HEK293 (cell line): ENCODE measurements at regions not wholly inside any gene's neighbourhood (a gene's known extent, or its start where the extent isn't known, plus 50 kb on each side); places are given as distances from the start of the nearest gene placed in this dataset.

ENCODE experiments used
- CTCF ChIA-PET: fragments of 350-600 bp; formaldehyde crosslinking; extraction: SDS; loops from one replicate; lab custom pipeline; 2021; ENCODE audit warnings: antibody characterized with exemption; lab: Yijun Ruan, JAX
- POLR2A ChIA-PET: fragments of 300-600 bp; formaldehyde crosslinking; extraction: SDS; loops from one replicate; lab custom pipeline; 2020; ENCODE audit warnings: antibody characterized with exemption, inconsistent platforms; lab: Yijun Ruan, JAX
- H3K27ac ChIP-seq: fragments of 200-500 bp; sonication (Bioruptor generic); 2 replicates; pipeline ENCODE4 v1.5.1; 2014; ENCODE audit warnings: low read depth, low read length, control low read depth, inconsistent platforms; ENCODE audit errors: extremely low read depth
- H3K36me3 ChIP-seq, 2 experiments: fragments of 200-500 bp in 1 of 2; sonication (Bioruptor generic) in 1 of 2; 1 replicate in 1 of 2; 2 replicates in 1 of 2; pipeline ENCODE4 v1.5.1; 2014 to 2017; ENCODE audit warnings: inconsistent platforms in 2 of 2, low read length in 2 of 2; ENCODE audit not compliant: control insufficient read depth in 2 of 2, insufficient read depth in 1 of 2
- H3K4me1 ChIP-seq: fragments of 200-500 bp; sonication (Bioruptor generic); 2 replicates; pipeline ENCODE4 v1.5.1; 2014; ENCODE audit warnings: mild to moderate bottlenecking, low read length, inconsistent platforms; ENCODE audit not compliant: control insufficient read depth, insufficient read depth
- H3K4me3 ChIP-seq: 2 replicates; pipeline ENCODE4 v1.5.1; 2011; ENCODE audit warnings: low read depth, mild to moderate bottlenecking, control low read depth, low read length, moderate library complexity
- H3K9me3 ChIP-seq: fragments of 200-500 bp; sonication (Bioruptor generic); 2 replicates; pipeline ENCODE4 v1.5.1; 2014; ENCODE audit warnings: low read depth, low read length, inconsistent platforms; ENCODE audit not compliant: control insufficient read depth, insufficient read depth
- ATF2 ChIP-seq: fragments of 450-650 bp; formaldehyde crosslinking; IDR thresholded peaks from 2 replicates; pipeline ENCODE4 v1.5.1; 2016; ENCODE audit warnings: missing biosample characterization, missing genetic modification characterization, low read depth
- KLF1 ChIP-seq: fragments of 450-650 bp; formaldehyde crosslinking; IDR thresholded peaks from 2 replicates; pipeline ENCODE4 v1.5.1; 2016; ENCODE audit warnings: missing biosample characterization, missing genetic modification characterization
- KLF10 ChIP-seq: fragments of 450-650 bp; IDR thresholded peaks from 2 replicates; pipeline ENCODE4 v1.5.1; 2018; ENCODE audit warnings: missing biosample characterization, mild to moderate bottlenecking, missing genetic modification characterization
- PBX3 ChIP-seq: sonication (generic); formaldehyde crosslinking; IDR thresholded peaks from 2 replicates; pipeline ENCODE4 v1.8.1; 2022; ENCODE audit warnings: mild to moderate bottlenecking, moderate library complexity, missing genetic modification reagents
- SP2 ChIP-seq: fragments of 450-650 bp; formaldehyde crosslinking; IDR thresholded peaks from 2 replicates; pipeline ENCODE4 v1.5.1; 2016; ENCODE audit warnings: missing biosample characterization, missing genetic modification characterization
- SP7 ChIP-seq: fragments of 450-650 bp; formaldehyde crosslinking; IDR thresholded peaks from 2 replicates; pipeline ENCODE4 v1.5.1; 2016; ENCODE audit warnings: missing biosample characterization, missing genetic modification characterization
- TCF7L2 ChIP-seq: IDR thresholded peaks from 2 replicates; pipeline ENCODE4 v1.6.1; 2011; ENCODE audit warnings: low read depth, mild to moderate bottlenecking, inconsistent platforms, low read length, moderate library complexity, borderline replicate concordance
- YY1 ChIP-seq: fragments of 450-650 bp; formaldehyde crosslinking; IDR thresholded peaks from 2 replicates; pipeline ENCODE4 v1.5.1; 2018; ENCODE audit warnings: missing biosample characterization, missing genetic modification characterization
- ZBTB7A ChIP-seq: fragments of 450-650 bp; formaldehyde crosslinking; IDR thresholded peaks from 2 replicates; pipeline ENCODE4 v1.5.1; 2016; ENCODE audit warnings: low read depth, missing biosample characterization, missing genetic modification characterization
- ZIC2 ChIP-seq: fragments of 450-650 bp; formaldehyde crosslinking; IDR thresholded peaks from 2 replicates; pipeline ENCODE4 v1.5.1; 2016; ENCODE audit warnings: missing biosample characterization, missing genetic modification characterization
- ZNF138 ChIP-seq: fragments of 450-650 bp; formaldehyde crosslinking; IDR thresholded peaks from 2 replicates; pipeline ENCODE4 v1.5.1; 2016; ENCODE audit warnings: missing biosample characterization, missing genetic modification characterization, borderline replicate concordance
- ZNF155 ChIP-seq: fragments of 450-650 bp; formaldehyde crosslinking; IDR thresholded peaks from 2 replicates; pipeline ENCODE4 v1.5.1; 2016; ENCODE audit warnings: missing biosample characterization, missing genetic modification characterization
- ZNF18 ChIP-seq: fragments of 450-650 bp; formaldehyde crosslinking; IDR thresholded peaks from 2 replicates; pipeline ENCODE4 v1.5.1; 2016; ENCODE audit warnings: missing biosample characterization, missing genetic modification characterization
- ZNF2 ChIP-seq: fragments of 450-650 bp; formaldehyde crosslinking; IDR thresholded peaks from 2 replicates; pipeline ENCODE4 v1.5.1; 2016; ENCODE audit warnings: missing biosample characterization, missing genetic modification characterization
- ZNF274 ChIP-seq, 2 experiments: fragments of 200-500 bp in 1 of 2; fragments of 450-650 bp in 1 of 2; sonication (Bioruptor generic) in 1 of 2; formaldehyde crosslinking in 1 of 2; IDR thresholded peaks; 2 replicates each; pipeline versions ENCODE4 v1.5.1 to v1.6.1; 2014 to 2016; ENCODE audit warnings: borderline replicate concordance in 1 of 2, inconsistent platforms in 1 of 2, low read length in 1 of 2, missing biosample characterization in 1 of 2, missing genetic modification characterization in 1 of 2
- ZNF426 ChIP-seq: fragments of 450-650 bp; formaldehyde crosslinking; IDR thresholded peaks from 2 replicates; pipeline ENCODE4 v1.5.1; 2017; ENCODE audit warnings: missing biosample characterization, missing genetic modification characterization, mild to moderate bottlenecking, inconsistent platforms, moderate library complexity
- ZNF48 ChIP-seq: fragments of 450-650 bp; formaldehyde crosslinking; IDR thresholded peaks from 2 replicates; pipeline ENCODE4 v1.5.1; 2016; ENCODE audit warnings: missing biosample characterization, missing genetic modification characterization
- ZNF521 ChIP-seq: fragments of 450-650 bp; formaldehyde crosslinking; IDR thresholded peaks from 2 replicates; pipeline ENCODE4 v1.5.1; 2017; ENCODE audit warnings: missing biosample characterization, mild to moderate bottlenecking, missing genetic modification characterization
- ZNF530 ChIP-seq: fragments of 450-650 bp; formaldehyde crosslinking; IDR thresholded peaks from 2 replicates; pipeline ENCODE4 v1.5.1; 2016; ENCODE audit warnings: low read depth, missing biosample characterization, missing genetic modification characterization
- ZNF548 ChIP-seq: fragments of 450-650 bp; formaldehyde crosslinking; IDR thresholded peaks from 2 replicates; pipeline ENCODE4 v1.5.1; 2016; ENCODE audit warnings: missing biosample characterization, missing genetic modification characterization
- ZNF624 ChIP-seq: fragments of 450-650 bp; formaldehyde crosslinking; IDR thresholded peaks from 2 replicates; pipeline ENCODE4 v1.5.1; 2017; ENCODE audit warnings: missing biosample characterization, missing genetic modification characterization
- ZNF639 ChIP-seq: fragments of 450-650 bp; formaldehyde crosslinking; IDR thresholded peaks from 2 replicates; pipeline ENCODE4 v1.5.1; 2016; ENCODE audit warnings: missing biosample characterization, missing genetic modification characterization
- ZNF670 ChIP-seq: fragments of 450-650 bp; formaldehyde crosslinking; IDR thresholded peaks from 2 replicates; pipeline ENCODE4 v1.5.1; 2016; ENCODE audit warnings: missing biosample characterization, missing genetic modification characterization, low read depth
- ZNF677 ChIP-seq: fragments of 450-650 bp; IDR thresholded peaks from 2 replicates; pipeline ENCODE4 v1.5.0; 2018; ENCODE audit warnings: missing biosample characterization, mild to moderate bottlenecking, missing genetic modification characterization, moderate library complexity
- ZNF704 ChIP-seq: fragments of 450-650 bp; formaldehyde crosslinking; IDR thresholded peaks from 2 replicates; pipeline ENCODE4 v1.5.1; 2016; ENCODE audit warnings: missing biosample characterization, missing genetic modification characterization
- ZNF792 ChIP-seq: fragments of 450-650 bp; formaldehyde crosslinking; IDR thresholded peaks from 2 replicates; pipeline ENCODE4 v1.5.1; 2016; ENCODE audit warnings: missing biosample characterization, missing genetic modification characterization
- ZNF837 ChIP-seq: fragments of 450-650 bp; formaldehyde crosslinking; IDR thresholded peaks from 2 replicates; pipeline ENCODE4 v1.5.1; 2016; ENCODE audit warnings: missing biosample characterization, missing genetic modification characterization
- ZSCAN16 ChIP-seq: fragments of 450-650 bp; formaldehyde crosslinking; IDR thresholded peaks from 2 replicates; pipeline ENCODE4 v1.5.1; 2016; ENCODE audit warnings: missing biosample characterization, missing genetic modification characterization

GRCh38 chr10:62900829-62901571, 84.8 kb upstream of the EGR2 start:
- TF ChIP-seq ZNF18 (tag by site-specific recombination) (no peak), ZNF426 (tag by site-specific recombination) (no peak), ZNF48 (tag by site-specific recombination) (no peak), ZBTB7A (no peak), ZNF704 (tag by site-specific recombination) (no peak), SP2 (tag by site-specific recombination) (no peak), YY1 (tag by site-specific recombination) (no peak), ZNF677 (tag by site-specific recombination) (no peak), ZNF274 (IDR thresholded peaks at IDR 0.05; ENCODE audit: low read length) (no peak), ZNF274 (tag by site-specific recombination; IDR thresholded peaks at IDR 0.05; ENCODE audit: borderline replicate concordance) (no peak), ZNF155 (tag by site-specific recombination) (no peak), SP7 (no peak), KLF10 (no peak), ZNF837 (tag by site-specific recombination) (no peak), ZNF138 (tag by site-specific recombination) (no peak), ZNF792 (tag by site-specific recombination) (no peak), ZNF670 (tag by site-specific recombination) (no peak), ZNF530 (tag by site-specific recombination) (no peak), KLF1 (tag by site-specific recombination) (no peak), ZNF624 (no peak)
- H3K4me1 ChIP-seq: no peaks in the 10 kb centered on the region
- H3K36me3 ChIP-seq: no peaks in the 10 kb centered on the region
- POLR2A ChIA-PET: no interaction called here
- CTCF ChIA-PET: interaction anchor here (1.2 kb wide), 1 partner anchor 8 kb away, joined by 3 read pairs; no protein-coding TSS in a partner anchor
- no peak overlapping the region for H3K4me3 ChIP-seq
- H3K27ac ChIP-seq: no peak overlapping the region
- no peaks in the 10 kb centered on the region for H3K9me3 ChIP-seq

GRCh38 chr10:62899311-62899710, 83.1 kb upstream of the EGR2 start:
- CTCF ChIA-PET: interaction anchor here (1.2 kb wide), 1 partner anchor 16 kb away, joined by 4 read pairs; no protein-coding TSS in a partner anchor
- POLR2A ChIA-PET: no interaction called here
- Histone ChIP-seq H3K4me1 (no peaks in the 10 kb centered on the region), H3K36me3 (no peaks in the 10 kb centered on the region), H3K9me3 (no peaks in the 10 kb centered on the region)
- TF ChIP-seq PBX3 (CRISPR knock-in tag): no peak
- TF ChIP-seq ZNF2 (tag by site-specific recombination): no peak
- TF ChIP-seq ZNF639 (tag by site-specific recombination): no peak
- no peak for TF ChIP-seq ATF2 (tag by site-specific recombination)
- no peak for TF ChIP-seq ZSCAN16 (tag by site-specific recombination)
- no peak for TF ChIP-seq ZNF521 (tag by site-specific recombination)
- TF ChIP-seq ZNF548 (tag by site-specific recombination): no peak
- no peak for TF ChIP-seq ZNF48 (tag by site-specific recombination)
- no peak for TF ChIP-seq ZIC2 (tag by site-specific recombination)
- no peak for TF ChIP-seq TCF7L2
- TF ChIP-seq, all 188 proteins: peak for 0
- Histone ChIP-seq H3K4me3 (no peak overlapping the region), H3K27ac (no peak overlapping the region)
